ENCODE measurements at regions not wholly inside any gene's neighbourhood (a gene's known extent, or its start where the extent isn't known, plus 50 kb on each side); places are given as distances from the start of the nearest gene placed in this dataset.

- no peak for DNase-seq (ENCODE audit: low spot score)
These were observed 294.2 kb upstream of the PTGER4 start for GRCh38 chr5:40385544-40385943.

DNA sequence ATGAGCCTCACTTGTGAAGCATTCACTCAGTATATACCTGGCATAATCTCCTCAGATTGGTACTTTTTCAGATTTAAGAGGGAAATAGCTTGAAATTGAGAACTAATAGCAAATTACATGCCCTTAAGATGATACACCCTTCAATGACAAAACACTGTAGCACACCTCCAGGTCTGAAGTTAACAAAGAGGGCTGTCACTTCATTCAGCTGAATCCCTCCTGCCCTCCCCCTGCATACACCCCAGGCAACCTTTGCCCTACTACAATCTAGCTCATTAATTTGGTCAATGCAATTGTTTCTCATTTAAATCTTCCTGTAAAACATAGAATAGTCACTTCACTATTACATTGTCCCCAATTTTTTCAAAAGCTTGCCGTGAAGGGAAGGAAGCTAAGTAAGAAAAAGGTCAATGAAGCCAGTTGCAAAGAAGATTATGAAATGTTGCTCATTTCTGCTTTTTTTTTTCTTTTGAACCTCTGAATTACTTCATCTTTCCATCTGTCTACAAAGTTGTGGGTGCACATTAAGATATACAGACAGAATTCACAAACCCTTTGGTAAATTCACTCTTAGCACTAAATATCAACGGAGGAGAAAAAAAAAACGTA is 294.8 kb upstream of the PTGER4 start:
- DNase-seq (ENCODE audit: low spot score): no peak

DNA sequence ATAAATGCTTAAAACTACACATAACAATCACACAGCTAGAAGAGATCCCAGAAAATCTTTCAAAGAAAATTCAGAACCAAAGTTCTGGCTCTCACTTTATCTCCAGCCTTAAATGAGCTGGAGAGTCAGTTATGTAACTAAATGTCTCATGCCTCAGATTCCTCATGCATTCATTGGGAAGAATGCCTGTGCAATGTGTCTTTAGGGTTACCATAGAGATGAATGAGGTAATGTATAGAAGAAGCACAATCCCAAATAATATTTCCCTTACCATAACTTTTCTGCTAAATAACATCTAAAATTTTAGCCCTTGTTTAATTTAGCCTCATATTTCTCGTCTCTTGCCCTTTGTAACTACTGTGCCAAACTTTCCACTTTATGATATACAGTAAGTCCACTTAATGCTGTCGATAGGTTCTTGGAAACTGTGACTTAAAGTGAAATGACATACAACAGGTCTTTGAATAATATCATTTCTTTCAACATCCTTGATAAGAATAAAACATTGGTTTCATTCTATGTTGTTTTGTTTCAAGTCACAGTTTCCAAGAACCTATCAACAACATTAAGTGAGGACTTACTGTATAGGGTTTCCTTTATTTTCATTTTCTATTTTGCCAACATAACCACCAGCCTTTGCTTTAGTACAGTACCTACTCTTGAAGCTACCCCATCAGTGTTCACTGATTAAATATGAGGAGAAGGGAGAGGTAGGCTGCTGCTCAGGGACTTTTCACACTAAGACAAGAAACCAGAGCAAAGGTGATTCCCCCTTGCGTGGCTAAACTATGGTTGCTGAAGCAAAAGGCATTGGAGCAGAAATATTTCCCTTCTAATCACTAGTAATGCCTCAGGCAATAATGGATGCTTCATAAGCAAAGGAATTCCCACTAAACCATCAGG is 295.7 kb upstream of the PTGER4 start:
- DNase-seq (ENCODE audit: low spot score): peak; percentile 42

DNA sequence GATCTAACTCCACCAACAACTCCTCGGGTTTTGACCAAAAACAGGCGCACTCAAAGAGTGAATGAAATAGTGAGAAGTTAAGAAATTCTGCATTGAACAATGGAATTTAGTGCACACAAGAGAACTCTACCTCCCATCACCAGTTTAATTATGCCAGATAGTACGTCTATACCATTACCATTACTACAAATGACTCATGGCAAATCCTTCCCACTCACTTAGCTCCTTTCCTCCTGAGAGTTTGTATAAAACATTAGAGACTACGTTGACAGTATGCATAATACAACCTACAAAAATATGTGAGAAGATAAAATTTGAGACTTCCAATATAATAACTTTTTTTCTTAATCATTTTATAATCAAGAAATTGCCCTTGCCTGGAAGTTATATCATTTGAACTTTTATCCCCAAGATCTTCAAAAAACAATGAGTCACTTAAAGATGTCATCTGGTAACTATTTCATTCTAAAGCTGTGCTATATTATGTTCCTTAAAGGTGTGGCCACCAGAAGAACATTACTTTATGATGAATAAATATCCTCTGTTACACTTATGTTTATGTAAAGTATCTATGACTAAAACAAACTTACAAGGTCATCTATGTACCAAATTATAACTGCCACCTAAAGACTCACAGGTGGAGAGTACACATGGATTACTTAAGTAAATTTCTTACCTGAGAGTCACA is 297.9 kb upstream of the PTGER4 start:
- DNase-seq (ENCODE audit: low spot score): no peak

- DNase-seq (ENCODE audit: low spot score): no peak
These were observed 298.7 kb upstream of the PTGER4 start for GRCh38 chr5:40381016-40381415.

DNA sequence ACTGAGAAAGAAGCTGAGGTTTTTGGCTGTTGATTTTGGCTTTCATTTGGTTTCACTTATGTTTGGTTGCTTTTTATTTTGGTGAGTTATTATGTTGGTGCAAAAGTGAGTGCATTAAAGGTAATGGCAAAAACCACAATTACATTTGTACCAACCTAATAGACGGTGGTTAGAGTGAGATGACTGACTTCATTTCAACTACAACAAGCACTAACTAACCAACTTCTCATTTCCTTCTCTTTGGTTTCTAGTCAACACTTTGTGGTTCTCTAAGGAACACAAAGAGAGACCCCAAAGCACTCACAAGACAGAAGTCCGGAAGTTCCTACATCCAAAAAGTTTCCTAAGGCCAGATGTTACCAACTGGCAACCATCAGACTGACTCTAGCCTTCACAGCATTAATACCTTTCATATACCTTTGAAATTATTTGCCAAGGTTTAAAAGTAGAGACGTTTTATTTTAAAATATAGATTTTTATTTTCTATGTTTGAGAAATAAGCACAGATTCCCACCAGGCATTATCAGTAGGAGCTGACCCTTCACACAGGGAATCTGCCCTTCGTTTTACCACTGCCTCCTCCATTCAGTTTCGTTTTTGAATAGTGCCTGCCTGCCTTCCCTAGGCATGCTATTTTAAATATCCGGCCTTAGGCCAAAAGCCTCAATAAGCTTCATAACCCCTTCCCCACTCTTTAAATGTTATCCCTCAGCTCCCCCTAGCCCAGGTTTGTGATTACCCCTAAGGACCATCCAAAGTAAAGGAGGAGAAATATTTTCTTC is 301.1 kb upstream of the PTGER4 start:
- no peak for DNase-seq (ENCODE audit: low spot score)

DNA sequence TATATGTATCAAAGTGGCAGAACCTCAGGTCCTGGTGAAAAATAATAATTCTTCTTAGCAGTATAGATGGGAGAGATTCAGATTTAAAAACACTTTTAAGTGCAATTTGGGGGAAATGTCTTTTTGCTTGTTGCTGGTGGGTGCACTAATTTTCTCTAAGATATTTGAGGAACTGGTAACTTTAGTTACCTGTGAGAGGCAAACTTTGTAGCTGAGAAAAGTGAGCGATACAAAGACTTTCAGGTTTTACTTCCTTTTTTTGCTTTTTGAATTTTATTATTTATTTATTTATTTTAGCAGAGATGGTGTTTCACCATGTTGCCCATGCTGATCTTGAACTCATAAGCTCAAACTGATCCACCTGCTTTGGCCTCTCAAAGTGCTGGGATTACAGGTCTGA is 303.1 kb upstream of the PTGER4 start:
- DNase-seq (ENCODE audit: low spot score): no peak

DNA sequence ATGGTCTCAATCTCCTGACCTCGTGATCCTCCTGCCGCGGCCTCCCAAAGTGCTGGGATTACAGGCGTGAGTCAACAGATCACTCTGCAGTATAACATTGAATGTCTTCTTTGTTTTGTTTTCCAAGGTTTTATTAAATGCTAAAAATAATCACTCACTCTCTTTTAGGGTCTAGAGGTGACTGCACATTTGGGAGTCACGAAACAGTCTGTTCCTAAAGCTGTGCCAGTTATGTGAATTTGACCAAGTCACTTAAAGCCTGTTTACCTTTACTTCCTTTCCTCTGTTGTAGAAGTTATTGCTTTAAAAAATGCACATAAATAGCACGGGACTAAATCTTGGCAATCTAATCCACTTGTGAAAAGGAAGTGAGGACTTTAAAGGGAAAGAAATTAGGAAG is 304.9 kb upstream of the PTGER4 start:
- DNase-seq (ENCODE audit: low spot score): no peak

DNA sequence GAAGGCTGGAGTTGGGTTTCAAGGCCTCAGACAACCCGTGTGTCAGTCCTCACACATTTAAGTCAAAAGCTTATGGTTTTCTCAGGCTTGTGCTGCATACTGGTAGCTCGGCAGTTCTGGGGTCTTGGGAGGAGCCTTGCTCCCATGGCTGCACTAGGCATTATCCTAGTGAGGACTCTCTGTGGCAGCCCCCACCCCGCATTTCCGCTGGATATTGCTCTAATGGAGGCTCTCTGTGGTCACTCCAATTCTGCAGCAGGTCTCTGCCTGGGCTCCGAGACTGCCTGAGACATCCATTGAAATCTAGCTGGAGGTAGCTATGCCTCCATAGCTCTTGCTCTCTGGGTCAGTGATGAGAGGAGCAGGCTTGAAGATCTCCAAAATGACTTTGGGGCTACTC is 311.5 kb upstream of the PTGER4 start:
- no peak for DNase-seq (ENCODE audit: low spot score)

- DNase-seq (ENCODE audit: low spot score): no peak
These were observed 312.5 kb upstream of the PTGER4 start for GRCh38 chr5:40367255-40367654.

- no peak for DNase-seq (ENCODE audit: low spot score)
These were observed 314.1 kb upstream of the PTGER4 start for GRCh38 chr5:40365342-40366330.

DNA sequence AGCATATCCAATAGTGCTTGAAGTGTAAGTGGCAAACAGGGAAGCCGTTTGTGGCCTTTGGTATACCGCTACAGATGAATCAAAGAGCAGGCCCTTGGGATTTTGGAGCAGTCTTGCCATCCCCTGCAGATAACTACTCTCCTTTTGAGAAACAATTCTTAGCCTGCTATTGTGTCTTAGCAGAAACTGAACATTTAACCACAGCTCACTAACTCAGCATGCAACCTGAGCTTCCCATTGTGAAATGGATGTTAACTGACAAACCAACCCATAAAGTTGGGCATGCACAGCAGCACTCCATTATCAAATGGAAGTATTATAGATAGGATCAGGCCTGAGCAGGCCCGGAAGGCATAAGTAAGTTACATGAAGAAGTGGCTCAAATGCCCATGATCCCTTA is 315.3 kb upstream of the PTGER4 start:
- no peak for DNase-seq (ENCODE audit: low spot score)

- DNase-seq (ENCODE audit: low spot score): no peak
These were observed 318.3 kb upstream of the PTGER4 start for GRCh38 chr5:40361378-40361777.

DNA sequence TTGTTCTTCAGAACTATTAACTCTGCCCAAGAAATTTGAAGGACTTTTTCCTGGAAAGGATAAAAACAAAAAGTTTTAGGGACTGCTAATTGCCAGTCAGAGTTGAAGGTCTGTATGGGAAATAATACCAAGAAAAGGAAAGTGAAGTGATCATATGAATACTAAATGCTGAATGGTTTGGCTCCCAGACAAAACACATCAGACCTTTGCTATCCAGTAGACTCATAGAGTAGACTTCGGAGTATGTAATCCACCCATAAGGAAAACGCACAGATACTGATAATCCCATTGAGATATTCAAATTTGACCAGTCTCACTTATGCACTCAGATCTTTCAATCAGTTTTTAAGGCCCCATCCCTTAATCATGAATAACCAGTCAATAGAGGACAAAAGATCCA is 319.0 kb upstream of the PTGER4 start:
- DNase-seq (ENCODE audit: low spot score): no peak

DNA sequence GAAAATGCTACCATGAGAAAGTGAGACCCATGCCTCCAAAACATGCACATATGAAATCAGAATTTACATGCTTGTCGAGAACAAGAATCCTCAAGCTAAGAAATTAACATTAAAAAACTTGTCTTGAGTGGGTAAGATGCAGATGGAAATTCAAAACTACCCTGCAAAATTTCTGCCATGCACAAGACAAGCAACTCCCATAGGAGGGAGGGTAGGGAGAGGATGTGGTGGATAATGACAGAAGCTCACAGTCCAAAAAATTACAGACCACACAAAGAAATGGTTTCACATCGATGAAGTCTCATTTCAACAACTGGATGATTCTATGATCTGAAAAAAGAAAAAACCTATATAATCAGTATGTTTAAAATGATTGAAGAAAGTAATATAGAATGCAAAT is 319.9 kb upstream of the PTGER4 start:
- DNase-seq (ENCODE audit: low spot score): no peak

DNA sequence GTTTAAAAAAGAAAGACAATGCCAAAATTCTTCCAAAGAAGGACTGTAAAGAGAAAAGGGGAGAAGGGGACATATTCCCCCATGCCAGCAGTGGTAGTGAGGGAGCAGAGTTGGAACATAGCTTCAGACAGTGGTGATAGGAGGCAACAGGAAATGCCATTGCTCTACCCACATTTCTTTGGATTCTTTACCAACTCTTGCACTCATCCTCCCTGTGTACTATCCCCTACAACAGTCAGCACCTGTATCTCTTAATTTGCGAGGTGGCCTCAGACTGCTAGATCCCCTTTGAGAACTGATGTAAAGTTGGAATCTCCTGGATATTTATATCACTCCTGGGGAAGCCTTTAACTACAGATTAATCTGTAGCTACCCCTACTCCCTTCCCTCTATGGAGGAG is 320.6 kb upstream of the PTGER4 start:
- DNase-seq (ENCODE audit: low spot score): no peak

GRCh38 chr5:40356248-40356647 is 323.5 kb upstream of the PTGER4 start:
- no peak for DNase-seq (ENCODE audit: low spot score)

DNA sequence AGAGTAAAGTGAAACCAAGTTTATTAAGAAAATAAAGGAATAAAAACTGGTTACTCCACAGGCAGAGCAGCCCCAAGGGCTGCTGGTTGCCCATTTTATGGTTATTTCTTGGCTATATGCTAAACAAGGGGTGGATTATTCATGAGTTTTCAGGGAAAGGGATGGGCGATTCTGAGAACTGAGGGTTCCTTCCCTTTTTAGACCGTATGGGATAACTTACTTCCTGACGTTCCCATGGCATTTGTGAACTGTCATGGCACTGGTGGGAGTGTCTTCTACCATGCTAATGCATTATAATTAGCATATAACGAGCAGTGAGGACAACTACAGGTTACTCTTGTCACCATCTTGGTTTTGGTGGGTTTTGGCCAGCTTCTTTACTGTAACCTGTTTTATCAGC is 323.9 kb upstream of the PTGER4 start:
- no peak for DNase-seq (ENCODE audit: low spot score)

- no peak for DNase-seq (ENCODE audit: low spot score)
These were observed 324.5 kb upstream of the PTGER4 start for GRCh38 chr5:40355181-40355580.

DNA sequence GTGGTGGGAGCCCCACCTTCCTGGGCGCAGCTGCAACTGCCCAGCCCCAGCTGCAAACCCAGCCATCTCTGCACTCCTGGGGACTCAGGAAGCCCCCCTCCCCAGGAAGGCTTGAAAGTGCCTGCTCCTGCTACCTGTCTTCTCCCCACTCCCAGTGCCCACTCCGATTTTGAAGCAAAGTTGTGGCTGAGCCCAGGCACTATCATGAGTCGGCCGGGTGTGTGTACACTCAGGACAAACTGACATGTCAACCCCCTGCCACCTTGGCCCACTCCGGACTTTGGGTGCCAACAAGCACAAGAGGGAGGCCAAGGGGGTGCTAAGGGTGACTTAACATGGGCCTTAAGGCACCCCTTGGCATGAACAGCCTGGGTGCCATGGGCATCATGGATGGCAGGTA is 325.5 kb upstream of the PTGER4 start:
- no peak for DNase-seq (ENCODE audit: low spot score)

GRCh38 chr5:40353442-40353841 is 326.3 kb upstream of the PTGER4 start:
- DNase-seq (ENCODE audit: low spot score): no peak

Data from AG08395 (cell line).